GM18502 (cell line): ENCODE measurements at regions not wholly inside any gene's neighbourhood (a gene's known extent, or its start where the extent isn't known, plus 50 kb on each side); places are given as distances from the start of the nearest gene placed in this dataset.
A peak's percentile ranks its signal among the peaks of the same experiment; 100 is the strongest.
"Not testable (repeated sequence)": the region's sequence is repeated elsewhere in the genome, so short reads cannot be mapped to it uniquely, and the experiment has no call there.

Source experiments
- ATAC-seq: cut with Tn5 transposase; IDR thresholded peaks from one replicate; pipeline ENCODE4 v1.9.1; 2021; ENCODE audit warnings: mild to moderate bottlenecking; ENCODE audit not compliant: unreplicated experiment, poor library complexity

DNA sequence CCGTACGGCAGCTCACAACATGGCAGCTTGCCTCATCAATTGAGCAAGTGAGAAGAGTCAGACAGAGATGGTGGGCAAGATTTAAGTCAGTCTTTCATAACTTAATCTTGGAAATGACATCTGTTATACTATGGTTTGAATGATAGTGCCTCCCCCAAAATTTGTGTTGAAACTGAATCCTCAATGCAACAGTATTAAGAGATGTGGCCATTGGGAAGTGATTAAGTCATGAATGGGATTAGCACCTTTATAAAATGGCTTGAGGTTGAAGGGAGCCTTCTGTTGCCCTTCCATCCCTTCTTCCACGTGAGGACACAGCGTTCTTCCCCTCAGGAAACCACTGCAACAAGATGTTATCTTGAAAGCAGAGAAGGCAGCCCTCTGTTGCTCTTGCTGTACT, 124.2 kb downstream of the C12orf75 start:
- no peak for ATAC-seq

DNA sequence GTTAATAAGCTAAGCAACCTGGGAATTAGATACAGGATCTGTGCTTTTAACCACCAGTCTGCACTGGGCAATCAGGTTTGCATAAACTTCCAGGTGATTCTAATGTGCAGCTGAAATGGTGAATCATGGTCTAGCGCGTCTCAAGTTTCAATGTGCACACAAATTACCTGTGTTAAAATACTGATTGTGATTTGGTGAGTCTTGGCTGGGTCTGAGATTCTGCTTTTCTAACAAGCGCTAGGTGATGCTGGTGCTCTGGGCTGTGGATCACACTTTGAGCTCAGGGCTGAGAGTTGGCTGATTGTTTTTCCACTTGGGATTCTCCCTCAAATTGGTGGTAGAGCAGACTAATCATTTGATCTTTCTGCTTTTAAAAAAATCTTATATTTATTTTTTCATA, 124.8 kb downstream of the C12orf75 start:
- ATAC-seq, result no peak

DNA sequence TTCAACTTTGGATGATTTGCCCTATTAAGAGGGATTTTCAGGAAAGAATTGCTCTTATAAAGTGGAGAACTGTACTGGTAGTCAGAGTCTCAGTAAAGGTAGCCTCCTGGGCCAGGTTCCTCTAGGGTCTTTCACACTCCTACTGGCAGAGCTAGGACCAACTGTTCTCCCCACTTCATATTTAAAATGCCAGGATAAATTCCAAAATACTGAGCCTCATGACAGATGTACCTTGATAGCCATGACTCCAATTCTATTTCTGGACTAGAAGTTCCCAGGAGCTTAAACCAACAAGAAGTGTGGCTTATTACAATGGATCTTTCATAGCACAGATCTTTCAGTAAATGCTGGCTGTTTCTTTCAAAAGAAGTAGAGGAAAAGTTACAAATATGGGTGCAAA, 126.5 kb downstream of the C12orf75 start:
- ATAC-seq, result no peak

DNA sequence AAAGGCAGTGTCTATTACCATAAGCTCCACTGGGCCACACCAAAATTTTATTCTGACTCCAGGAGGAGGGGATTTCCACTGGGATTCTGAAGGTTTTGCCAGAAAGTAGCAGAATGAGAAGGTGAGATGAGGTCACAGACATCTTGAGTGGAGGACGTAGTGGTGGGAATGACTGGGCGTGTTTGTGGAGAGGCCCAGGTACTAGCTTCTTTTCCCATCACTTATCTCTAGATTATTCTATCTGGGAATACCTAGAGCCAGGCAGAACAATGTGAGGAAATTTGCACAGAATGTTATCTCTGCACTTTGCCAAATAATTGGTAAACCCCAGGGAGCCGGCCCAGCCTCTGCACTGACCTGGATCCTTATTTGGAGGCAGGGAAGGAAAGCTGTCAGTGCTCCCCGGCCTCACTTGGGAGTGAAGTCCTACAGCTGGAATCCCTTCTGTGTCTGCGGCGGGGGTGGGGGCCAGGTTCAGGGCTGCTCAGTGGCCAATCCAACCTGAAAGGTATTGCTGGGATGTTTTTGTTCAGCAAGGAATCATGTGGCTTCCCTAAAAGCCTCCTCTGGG, 129.4 kb downstream of the C12orf75 start:
- ATAC-seq, result no peak

DNA sequence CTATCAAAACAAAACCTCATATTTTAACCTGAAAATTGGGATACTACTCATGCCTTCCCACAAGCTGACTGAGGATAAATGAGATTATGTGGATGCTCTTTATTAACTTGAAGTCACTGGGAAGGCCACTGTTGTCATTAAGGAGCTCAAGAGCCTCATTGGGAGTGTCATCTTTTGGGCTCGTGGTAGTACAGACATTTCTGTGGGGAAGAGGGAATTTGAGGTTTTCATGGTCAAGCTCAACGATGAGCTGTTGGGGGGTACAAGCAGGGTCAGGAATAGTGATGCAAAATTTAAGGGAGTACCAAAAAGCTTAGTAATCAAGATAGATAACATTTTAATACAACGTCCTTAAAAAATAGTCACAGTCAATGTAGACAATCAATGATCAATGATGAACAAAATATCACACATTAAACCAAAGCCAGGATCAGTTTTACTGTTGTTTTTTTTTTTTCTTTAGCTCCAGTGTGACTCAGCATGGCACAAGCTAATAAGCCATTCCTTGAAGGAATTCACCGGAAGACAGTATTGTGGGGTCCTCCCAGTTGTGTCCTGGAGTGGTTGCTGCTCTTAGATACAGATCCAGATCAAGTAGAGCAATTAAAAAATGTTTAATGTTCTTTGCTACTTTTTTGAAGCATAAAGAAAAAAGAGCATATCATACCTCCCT, 130.9 kb downstream of the C12orf75 start:
- ATAC-seq, result no peak

DNA sequence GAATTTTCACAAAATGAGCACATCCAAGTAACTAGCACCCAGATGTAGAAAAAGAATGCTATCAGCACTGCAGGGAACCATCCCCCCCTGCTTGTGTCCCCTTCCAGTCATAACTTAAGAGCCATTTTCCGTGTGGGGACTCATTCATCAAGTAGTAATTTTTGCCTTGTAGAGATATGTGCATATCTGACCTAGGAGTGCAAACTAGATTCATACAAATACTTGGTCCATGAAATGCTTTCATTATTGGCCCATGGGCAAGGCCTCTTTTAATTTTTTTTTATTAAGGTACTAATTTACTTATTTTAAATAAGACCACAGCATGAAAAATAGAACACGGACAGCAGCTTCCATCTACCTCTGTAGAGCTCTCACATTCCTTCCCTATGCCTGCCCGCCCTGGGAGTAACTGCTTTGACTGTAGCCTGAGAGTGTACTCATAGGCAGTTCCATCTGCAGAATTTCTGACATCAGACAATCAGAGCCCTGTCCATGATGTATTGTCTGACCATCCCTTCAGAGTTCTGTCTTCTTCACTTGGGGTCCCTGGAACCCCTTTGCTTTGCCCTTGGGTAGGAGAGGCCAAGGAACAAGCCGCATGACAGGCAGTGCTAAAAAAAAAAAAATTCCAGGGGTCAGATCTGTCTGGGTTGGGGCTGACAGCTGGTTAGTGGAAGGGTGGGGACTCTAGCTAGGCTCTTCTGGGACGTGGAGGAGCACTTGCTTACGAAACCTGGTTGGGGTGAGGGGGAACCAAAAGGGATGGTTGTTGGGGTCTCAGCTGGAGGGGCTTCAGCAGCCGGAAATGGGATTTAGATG, 131.7 kb downstream of the C12orf75 start:
- no peak for ATAC-seq

DNA sequence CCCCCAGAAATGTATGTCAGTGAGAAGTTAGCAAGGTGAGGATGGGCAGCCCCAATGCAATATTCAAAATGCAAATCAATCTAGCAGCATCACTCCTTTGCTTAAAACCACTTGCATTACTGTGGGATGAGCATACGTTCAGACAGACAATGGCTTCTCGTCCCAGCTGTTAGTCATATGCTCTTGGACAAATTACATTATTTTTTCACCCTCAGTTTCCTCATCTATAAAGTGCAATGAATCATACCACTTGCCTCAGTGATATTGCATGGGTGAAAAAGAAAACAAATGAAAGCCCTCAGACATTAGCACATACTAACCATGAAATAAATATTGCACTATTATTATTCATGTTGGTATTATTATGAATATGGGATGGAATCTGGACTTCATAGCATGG, 132.3 kb downstream of the C12orf75 start:
- no peak for ATAC-seq

DNA sequence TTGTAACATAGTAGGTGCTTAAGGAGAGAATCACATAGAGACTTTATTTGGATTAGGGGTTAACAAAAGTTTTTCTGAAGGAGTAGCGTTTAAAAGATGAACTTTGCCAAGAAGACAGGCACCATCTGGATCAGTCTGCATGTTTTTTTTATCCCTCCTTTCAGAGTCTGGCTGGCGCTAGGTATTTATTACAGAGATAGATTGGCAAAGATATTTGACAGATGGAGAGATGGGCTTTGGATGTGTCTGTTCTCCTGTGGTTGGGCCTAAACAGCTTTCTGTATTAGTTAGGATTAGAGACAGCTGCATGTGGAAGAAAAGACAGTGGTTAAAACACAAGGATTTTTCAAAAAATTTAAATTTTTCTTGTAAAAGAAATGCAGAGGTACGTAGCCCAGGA, 133.9 kb downstream of the C12orf75 start:
- no peak for ATAC-seq

DNA sequence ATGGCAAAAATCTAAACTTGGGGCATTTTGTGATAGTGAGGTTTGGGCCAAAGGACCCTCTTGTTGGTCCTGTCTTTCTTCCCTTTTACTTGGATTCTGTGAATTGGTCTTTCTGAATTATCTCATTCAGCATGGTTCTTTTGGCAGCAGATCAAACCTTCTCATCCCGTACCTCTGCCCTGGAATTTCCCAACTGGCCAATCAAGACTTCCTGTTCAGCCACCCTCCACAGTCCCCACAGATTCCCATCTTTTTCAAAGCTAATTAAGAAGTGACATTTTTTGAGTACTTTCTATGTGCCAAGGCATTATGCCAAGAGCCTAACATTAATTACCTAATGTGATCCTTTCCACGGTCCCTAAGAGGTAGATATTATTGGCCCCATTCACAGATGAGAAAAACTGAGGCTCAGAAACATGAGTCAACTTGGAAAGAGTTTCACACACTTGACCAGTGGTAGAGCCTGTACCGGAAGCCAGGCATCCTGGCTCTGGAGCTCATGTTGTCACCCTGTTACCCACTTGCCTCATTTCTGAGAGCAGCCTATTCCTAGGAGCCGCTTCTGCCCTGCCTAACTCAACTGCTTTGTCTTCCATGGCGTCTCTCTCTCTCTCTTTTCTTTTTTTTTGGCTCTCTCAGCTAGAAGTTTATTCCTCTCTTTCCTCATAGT, 135.9 kb downstream of the C12orf75 start:
- ATAC-seq, result no peak

DNA sequence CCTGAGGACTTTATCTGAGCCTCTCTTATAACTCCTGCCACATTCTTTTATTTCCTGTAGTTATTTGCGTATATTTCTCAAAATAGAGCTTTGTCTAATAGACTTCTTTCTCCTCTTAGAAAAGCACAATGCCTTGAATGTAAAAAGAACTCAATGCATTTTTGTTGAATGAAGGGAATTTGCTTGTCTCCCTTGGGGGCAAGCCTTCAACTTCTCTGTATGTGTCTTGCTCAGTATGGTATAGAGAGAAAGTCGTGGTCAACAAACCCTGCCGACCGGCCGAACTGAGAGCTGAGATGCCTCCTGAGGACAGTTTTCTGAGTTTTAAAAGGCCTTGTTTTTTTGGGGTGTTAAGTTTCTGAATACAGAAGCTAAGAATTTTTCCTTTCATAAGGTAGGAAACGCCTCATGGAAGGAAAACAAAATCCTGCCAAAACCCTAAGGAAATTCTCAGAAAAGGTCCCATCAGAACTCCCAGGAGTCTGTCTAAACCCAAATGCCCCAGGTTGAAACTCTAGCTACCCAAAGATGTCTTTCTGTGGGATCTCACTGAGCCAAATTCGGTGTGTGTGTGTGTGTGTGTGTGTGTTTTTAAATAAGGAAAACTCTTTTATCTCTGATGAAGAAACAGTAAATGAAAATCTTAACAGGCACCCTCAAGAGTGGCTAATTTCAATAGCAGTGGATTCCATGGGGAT, 136.6 kb downstream of the C12orf75 start:
- no peak for ATAC-seq

DNA sequence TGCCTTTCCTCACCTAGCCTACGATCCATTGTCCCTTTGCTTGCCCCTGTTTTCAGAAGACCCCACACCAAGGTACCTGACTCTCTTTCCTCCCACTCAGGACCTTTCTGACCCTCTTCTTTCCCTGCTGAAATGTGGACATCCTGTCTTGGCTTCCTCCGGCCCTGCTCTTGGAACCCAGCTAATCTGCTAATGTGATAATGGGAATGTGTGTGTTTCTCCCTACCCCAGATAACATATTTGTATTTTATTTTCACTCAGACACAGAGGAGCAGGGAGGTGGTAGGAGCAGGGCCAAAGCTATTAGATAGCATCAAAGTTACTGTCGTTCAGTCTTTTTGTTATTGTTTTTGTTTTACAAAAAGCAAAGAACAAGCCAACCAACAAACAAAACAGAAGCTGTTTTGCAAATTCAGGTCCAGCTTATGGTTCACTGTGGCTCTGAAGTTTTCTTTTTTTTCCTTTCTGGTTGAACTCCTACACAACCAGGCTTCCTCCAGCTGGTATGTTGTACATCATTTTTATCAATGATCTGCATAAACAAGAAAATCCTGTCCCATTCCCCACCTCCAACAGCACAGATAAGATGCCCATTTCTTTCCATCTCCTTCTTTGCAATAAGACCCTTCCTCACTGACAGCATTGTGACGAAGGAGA, 137.3 kb downstream of the C12orf75 start:
- ATAC-seq, result no peak

DNA sequence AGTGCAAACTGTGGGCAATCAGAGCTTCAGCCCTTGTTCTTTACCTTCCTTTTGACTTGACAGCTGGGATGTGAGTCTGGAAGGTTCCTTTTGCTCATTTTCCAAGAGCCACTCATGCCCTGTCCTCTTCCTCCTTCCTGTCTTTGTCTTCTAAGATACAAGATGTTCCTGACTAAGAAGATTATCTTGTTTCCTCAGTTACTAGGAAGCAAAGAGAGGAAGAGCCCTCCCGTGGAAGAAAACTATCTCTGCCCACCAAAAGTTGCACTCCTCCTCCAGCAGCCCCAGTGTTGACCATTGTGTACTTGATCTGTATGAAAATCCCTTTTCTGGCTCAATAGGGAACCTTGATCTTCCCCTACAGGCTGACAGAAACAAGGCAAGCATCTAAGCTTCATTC, 138.0 kb downstream of the C12orf75 start:
- no peak for ATAC-seq

DNA sequence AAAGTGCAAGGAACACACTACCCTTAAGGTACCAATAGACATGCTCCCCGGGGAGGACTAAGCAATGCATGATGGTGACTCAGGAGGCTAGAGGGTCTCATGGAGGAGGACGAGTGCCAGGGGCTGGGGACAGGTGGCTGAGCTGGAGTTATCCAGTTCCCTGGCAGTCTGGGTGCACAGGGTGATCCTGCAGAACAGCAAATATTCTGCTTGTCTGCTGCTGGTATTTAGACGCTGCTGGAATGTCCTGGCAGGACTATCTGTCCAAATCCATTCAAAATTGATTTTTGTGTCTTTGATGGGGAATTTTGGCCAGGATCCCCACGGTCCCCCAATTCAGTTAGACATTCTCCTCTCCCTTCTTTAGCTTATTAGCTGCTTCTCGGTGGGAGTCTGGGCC, 138.7 kb downstream of the C12orf75 start:
- ATAC-seq, result no peak

DNA sequence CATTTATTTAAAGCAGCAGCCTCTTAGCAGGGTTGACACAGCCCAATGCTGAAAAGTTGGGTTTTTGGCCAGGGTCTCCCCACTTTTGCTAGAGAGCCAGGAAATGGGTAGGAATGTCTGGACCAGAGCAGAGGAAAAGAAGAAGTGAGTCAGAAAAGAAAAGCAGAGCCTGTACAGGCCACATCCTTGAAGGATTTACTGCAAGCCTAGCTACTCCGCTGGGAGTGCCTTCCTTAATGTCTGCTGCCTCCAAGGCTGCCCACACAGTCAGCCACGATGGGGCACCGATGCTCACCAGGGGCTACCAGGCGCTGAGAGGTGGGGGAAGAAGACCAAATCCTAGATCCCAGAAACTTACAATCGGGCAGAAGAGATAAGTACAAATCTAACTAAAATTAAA, 139.2 kb downstream of the C12orf75 start:
- no peak for ATAC-seq

DNA sequence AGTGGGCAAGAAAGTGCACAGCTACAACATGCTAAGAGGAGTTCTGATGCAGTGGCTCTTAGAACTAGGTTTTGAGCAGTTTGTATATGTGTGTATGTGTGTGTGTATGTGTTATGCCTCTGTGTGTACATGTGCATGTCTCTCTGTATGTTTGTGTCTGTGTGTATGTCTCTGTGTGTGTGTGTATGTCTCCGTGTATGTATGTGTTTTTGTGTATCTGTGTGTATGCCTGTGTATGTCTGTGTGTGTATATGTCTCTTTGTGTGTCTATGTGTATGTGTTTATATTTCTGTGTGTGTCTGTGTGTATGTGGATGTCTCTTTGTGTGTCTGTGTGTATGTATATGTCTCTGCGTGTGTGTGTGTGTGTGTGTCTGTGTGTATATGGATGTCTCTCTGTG, 139.6 kb downstream of the C12orf75 start:
- ATAC-seq, result no peak

DNA sequence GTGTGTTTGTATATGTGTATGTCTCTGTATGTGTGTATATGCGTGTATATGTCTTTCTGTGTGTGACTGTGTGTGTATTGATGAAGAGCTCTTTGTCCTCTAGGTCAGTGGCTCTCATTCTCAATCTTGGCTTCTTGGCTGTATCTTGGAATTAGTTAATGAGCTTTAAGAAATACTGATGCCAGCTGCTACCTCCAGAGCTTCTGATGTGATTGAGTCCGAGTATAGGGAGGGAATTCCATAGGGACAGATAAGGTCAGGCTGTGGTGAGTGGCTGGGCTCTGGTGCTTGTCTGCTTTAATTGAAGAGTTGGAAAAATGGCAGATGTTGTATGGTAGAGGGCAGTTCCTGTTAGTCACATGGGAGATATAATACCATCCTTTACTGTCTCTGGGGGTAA, 140.1 kb downstream of the C12orf75 start:
- no peak for ATAC-seq

DNA sequence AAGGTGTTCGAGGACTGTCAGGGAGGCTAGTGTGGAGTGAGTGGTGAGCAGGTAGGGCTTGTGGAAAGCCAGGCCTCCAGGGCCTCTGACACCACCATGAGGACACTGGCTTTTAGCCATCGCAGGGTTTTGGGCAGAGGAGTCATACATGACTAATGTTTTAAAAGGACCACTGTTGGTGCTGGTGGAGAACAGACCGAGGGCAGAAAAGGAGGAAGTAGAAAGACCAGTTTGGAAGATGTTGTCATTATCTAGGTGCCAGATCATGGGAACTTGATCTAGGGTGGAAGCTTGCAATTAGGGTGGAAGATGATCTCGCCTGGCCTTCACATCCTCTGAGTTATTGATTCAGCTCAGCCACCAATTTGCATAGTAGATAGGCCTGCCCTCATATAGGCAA, 144.2 kb downstream of the C12orf75 start:
- ATAC-seq, result no peak

DNA sequence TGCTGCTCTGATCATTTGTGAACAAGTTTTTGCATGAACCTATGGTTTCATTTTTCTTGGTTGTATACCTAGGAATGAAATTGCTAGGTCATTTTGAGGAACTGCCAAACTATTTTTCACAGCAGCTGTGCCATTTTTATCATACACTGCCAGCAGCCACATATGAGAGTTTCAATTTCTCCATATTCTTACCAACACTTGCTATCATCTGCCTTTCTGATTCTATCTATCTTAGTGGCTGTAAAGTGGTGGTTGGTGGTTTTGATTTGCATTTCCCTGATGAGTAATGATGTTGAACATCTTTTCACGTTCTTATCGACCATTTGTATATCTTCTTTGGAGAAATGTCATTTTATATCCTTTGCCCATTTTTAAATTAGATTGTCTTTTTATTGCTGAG, 146.1 kb downstream of the C12orf75 start:
- ATAC-seq, result peak; percentile 83

DNA sequence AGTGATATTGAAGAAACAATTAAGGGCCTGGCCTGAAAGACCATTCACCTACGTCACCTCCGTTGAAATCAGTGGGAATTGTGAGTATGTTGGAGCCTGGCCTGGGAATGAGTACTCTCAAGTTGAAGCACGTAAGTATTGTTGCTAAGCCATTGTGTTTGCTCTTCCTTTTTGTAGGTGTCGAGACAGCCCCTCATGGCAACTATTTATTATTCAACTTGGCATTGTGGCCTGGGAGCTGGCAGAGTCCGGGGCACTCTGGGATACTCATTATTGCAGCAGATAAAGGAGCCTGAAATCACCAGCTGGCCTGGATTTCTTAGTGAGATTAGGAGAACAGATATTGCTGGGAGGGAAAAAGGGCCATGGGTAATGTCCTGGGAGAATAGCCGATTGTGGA, 147.4 kb downstream of the C12orf75 start:
- ATAC-seq, result no peak

DNA sequence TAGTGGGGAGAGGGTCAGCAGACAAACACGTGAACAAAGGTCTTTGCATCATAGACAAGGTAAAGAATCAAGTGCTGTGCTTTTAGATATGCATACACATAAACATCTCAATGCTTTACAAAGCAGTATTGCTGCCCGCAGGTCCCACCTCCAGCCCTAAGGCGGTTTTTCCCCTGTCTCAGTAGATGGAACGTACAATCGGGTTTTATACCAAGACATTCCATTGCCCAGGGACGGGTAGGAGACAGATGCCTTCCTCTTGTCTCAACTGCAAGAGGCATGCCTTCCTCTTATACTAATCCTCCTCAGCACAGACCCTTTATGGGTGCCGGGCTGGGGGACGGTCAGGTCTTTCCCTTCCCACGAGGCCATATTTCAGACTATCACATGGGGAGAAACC, 148.3 kb downstream of the C12orf75 start:
- ATAC-seq, result not testable (repeated sequence)
